GM10266 (cell line): ENCODE measurements at regions not wholly inside any gene's neighbourhood (a gene's known extent, or its start where the extent isn't known, plus 50 kb on each side); places are given as distances from the start of the nearest gene placed in this dataset.
A peak's percentile ranks its signal among the peaks of the same experiment; 100 is the strongest.
"Not testable (repeated sequence)": the region's sequence is repeated elsewhere in the genome, so short reads cannot be mapped to it uniquely, and the experiment has no call there.

Source experiments
- DNase-seq: peaks from one replicate; pipeline ENCODE4 v3.0.0; 2012; ENCODE audit errors: extremely low spot score
- CTCF ChIP-seq: IDR thresholded peaks from 2 replicates; pipeline ENCODE4 v1.5.1; 2012; ENCODE audit warnings: mild to moderate bottlenecking, low read depth; ENCODE audit not compliant: control insufficient read depth, insufficient read depth; ENCODE audit errors: missing control alignments

GRCh38 chrX:145393702-145394235 is 146.5 kb downstream of the SPANXN1 start:
- TF ChIP-seq CTCF = peak; percentile 13
- no peak for DNase-seq

- no peak for DNase-seq
- TF ChIP-seq CTCF = no peak
Observed at GRCh38 chrX:145394344-145394743, 147.0 kb downstream of the SPANXN1 start.

GRCh38 chrX:145396612-145397011 is 149.3 kb downstream of the SPANXN1 start:
- TF ChIP-seq CTCF = no peak
- no peak for DNase-seq

GRCh38 chrX:145405012-145405411 is 157.7 kb downstream of the SPANXN1 start:
- peak; percentile 46 for TF ChIP-seq CTCF
- DNase-seq = peak; percentile 2

GRCh38 chrX:145410622-145411021 is 163.3 kb downstream of the SPANXN1 start:
- DNase-seq = no peak
- TF ChIP-seq CTCF = no peak

- not testable (repeated sequence) for DNase-seq
Observed at GRCh38 chrX:145436211-145436610, 188.9 kb downstream of the SPANXN1 start.

GRCh38 chrX:145464650-145465049 is 217.3 kb downstream of the SPANXN1 start:
- no peak for DNase-seq
- TF ChIP-seq CTCF = no peak

GRCh38 chrX:145475725-145476124 is 228.4 kb downstream of the SPANXN1 start:
- TF ChIP-seq CTCF = no peak

More at GRCh38 chrX:145475725-145476124, 228.4 kb downstream of the SPANXN1 start:
- no peak for DNase-seq
